ENCODE measurements at regions not wholly inside any gene's neighbourhood (a gene's known extent, or its start where the extent isn't known, plus 50 kb on each side); places are given as distances from the start of the nearest gene placed in this dataset.

DNA sequence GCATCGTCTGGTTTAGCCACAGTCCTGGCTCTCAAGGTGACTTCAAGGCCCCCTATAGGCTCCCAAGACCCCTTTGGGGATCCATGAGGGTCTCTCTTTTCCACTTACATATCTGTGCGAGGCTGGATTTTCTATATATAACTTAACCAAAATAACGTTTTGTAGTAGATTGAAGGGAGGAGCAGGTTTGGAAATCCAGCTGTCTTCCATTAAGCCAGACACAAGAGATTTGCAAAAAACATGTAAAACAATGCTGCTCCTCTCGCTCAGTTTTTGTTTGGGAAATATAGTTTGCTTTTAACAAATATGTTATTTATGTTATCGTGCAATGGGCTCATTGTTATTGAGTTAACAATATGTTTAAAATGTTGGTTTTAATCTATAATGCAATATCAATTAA is 811.2 kb downstream of the TYW1 start:
- H3K9me3 Mint-ChIP-seq, result peaks cover 100% of the 10 kb centered on the region
- no peaks in the 10 kb centered on the region for H3K79me2 ChIP-seq (replicated peaks; ENCODE audit: insufficient read depth)
- no peak for TF ChIP-seq CTCF (conservative IDR thresholded peaks at IDR 0.05; ENCODE audit: low read depth in 2 of 2)
- TF ChIP-seq ZNF462 (CRISPR knock-in tag; IDR thresholded peaks at IDR 0.05), result no peak
- no peak for TF ChIP-seq EZH2phosphoT487 (IDR thresholded peaks at IDR 0.05; ENCODE audit: unreplicated experiment)
- no peak for TF ChIP-seq NANOG (IDR thresholded peaks at IDR 0.05; ENCODE audit: borderline replicate concordance)
- no peak for TF ChIP-seq POLR2AphosphoS5 (IDR thresholded peaks at IDR 0.05; ENCODE audit: low read depth)
- TF ChIP-seq ZNF114 (CRISPR knock-in tag; IDR thresholded peaks at IDR 0.05), result no peak
- TF ChIP-seq STAT1 (IDR thresholded peaks at IDR 0.05; ENCODE audit: unreplicated experiment), result no peak
- TF ChIP-seq JUNB (IDR thresholded peaks at IDR 0.05; ENCODE audit: unreplicated experiment), result no peak
- TF ChIP-seq ETS1 (IDR thresholded peaks at IDR 0.05), result no peak
- no peak overlapping the region for H3K4me3 Mint-ChIP-seq
- no peaks in the 10 kb centered on the region for H4K20me1 ChIP-seq (replicated peaks; ENCODE audit: insufficient read depth)
- ATAC-seq (no peak), DNase-seq (ENCODE audit: low spot score) (no peak)
- H2AFZ ChIP-seq, result no peak overlapping the region
- H3K4me1 ChIP-seq (ENCODE audit: insufficient read depth), result no peaks in the 10 kb centered on the region
- no peak overlapping the region for H3K27ac Mint-ChIP-seq
- H3K36me3 ChIP-seq (ENCODE audit: insufficient read depth), result no peaks in the 10 kb centered on the region; the same call in 1 of the 2 replicates
- H3K27ac ChIP-seq (ENCODE audit: low read depth), result no peak overlapping the region
- H3K9me2 ChIP-seq (ENCODE audit: insufficient read depth), result no peaks in the 10 kb centered on the region
- no peaks in the 10 kb centered on the region for H3F3A ChIP-seq (replicated peaks; ENCODE audit: low read depth)
- peaks cover 8% of the 10 kb centered on the region for H3K27me3 Mint-ChIP-seq (ENCODE audit: insufficient read depth, low read depth, poor library complexity)
- no peak overlapping the region for H3K4me3 ChIP-seq
- H3K4me2 ChIP-seq, result no peak overlapping the region
- H3K4me1 Mint-ChIP-seq, result no peaks in the 10 kb centered on the region
- H3K27me3 ChIP-seq (ENCODE audit: insufficient read depth), result no peaks in the 10 kb centered on the region
- peaks cover 44% of the 10 kb centered on the region for H3K36me3 Mint-ChIP-seq (ENCODE audit: low read depth)
